Keratinocyte (primary cell): ENCODE measurements at regions not wholly inside any gene's neighbourhood (a gene's known extent, or its start where the extent isn't known, plus 50 kb on each side); places are given as distances from the start of the nearest gene placed in this dataset.

Source experiments
- CTCF ChIP-seq, 3 experiments: IDR thresholded peaks in 1 of 3; conservative IDR thresholded peaks in 1 of 3; optimal IDR thresholded peaks in 1 of 3; 2 replicates in 2 of 3; 3 replicates in 1 of 3; pipeline versions ENCODE3 to v1.5.1; 2011; ENCODE audit warnings: low read length in 3 of 3, mild to moderate bottlenecking in 3 of 3, moderate library complexity in 2 of 3, control low read depth in 1 of 3, inconsistent platforms in 1 of 3; ENCODE audit not compliant: insufficient read depth in 2 of 3; ENCODE audit errors: extremely low read depth in 1 of 3
- EZH2 ChIP-seq: IDR thresholded peaks from one replicate; pipeline ENCODE4 v1.6.1; 2012; ENCODE audit warnings: inconsistent platforms, mild to moderate bottlenecking, low read length, moderate library complexity

GRCh38 chr4:124946696-124947095, 234.2 kb upstream of the ANKRD50 start:
- TF ChIP-seq CTCF (optimal IDR thresholded peaks at IDR 0.05 in 1 of 3, IDR thresholded peaks at IDR 0.05 in 1 of 3, conservative IDR thresholded peaks at IDR 0.05 in 1 of 3; ENCODE audit: extremely low read depth in 1 of 3, insufficient read depth in 2 of 3, low read length in 3 of 3), result no peak
- TF ChIP-seq EZH2, result no peak
